HG02610 (cell line): ENCODE measurements at regions not wholly inside any gene's neighbourhood (a gene's known extent, or its start where the extent isn't known, plus 50 kb on each side); places are given as distances from the start of the nearest gene placed in this dataset.
"Not testable (repeated sequence)": the region's sequence is repeated elsewhere in the genome, so short reads cannot be mapped to it uniquely, and the experiment has no call there.

Source experiments
- ATAC-seq: cut with Tn5 transposase; IDR thresholded peaks from one replicate; pipeline ENCODE4 v1.9.1; 2021; ENCODE audit warnings: mild to moderate bottlenecking, moderate library complexity; ENCODE audit not compliant: unreplicated experiment

DNA sequence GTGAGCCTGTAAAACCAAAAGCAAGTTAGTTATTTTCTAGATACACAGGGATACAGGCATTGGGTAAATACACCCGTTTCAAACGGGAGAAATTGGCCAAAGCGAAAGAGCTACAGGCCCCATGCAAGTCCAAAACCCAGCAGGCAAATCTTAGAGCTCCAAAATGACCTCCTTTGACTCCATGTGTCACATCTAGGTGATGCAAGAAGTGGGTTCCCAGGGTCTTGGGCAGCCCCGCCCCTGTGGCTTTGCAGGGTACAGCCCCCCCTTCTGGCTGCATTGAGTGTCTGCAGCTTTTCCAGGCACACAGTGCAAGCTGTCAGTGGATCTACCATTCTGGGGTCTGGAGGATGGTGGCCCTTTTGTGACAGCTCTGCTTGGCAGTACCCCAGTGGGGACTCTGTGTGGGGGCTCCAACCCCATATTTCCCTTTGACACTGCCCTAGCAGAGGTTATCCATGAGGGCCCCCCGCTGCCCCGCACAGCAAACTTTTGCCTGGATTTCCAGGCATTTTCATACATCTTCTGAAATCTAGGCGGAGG is 1367.6 kb downstream of the CDH12 start:
- ATAC-seq = not testable (repeated sequence)

DNA sequence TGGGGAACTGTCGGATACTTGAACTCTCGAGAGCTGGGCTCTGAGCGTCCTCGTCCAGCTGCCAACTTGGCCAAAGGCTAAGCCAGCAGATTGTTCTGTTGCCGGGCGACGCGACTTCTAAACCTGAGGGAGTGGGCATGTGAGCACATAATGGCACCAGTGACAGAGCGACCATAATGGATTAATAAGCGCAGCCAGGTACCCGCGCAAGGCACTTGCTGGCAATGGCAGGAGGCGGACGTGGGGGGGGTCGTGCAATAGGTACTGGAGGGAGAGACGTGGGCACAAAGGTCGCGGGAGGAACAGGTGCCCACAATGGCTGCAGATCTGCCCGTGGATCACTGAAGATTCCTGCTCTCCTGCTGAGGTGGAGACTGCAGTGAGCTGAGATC is 1368.7 kb downstream of the CDH12 start:
- not testable (repeated sequence) for ATAC-seq

DNA sequence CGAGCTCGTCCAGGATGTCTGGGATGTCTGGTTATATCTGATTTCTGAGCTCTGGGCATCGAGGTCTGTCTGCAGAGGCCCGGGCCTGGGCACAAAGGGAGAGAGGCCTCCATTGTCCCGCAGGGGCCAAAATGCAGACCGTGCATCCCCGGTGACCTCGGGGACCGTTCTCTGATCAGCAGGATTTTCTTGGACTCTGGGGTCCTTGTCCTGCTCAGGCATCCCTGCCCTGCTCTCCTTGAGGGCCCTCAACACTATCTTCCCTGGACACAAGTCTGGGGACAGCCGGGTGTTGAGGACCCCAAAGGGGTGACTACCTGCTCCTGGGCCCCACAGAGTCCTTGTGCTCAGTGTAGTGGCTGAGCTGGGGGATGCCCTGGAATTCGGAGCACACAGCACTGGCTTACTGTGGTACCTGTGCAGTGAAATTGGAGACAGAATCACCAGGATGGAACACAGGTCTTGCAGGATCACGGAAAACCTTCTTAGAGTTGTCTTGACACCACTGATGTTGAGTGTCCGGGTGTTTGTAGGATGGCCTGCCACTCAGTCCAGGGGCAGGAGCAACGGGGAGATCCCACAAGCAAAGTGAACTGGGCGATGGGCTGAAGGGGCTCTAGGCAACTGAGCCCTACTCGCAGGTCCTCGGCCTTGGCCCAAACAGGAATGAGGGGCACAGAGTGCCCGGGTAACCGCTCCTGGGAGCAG is 1369.2 kb downstream of the CDH12 start:
- ATAC-seq = not testable (repeated sequence)

DNA sequence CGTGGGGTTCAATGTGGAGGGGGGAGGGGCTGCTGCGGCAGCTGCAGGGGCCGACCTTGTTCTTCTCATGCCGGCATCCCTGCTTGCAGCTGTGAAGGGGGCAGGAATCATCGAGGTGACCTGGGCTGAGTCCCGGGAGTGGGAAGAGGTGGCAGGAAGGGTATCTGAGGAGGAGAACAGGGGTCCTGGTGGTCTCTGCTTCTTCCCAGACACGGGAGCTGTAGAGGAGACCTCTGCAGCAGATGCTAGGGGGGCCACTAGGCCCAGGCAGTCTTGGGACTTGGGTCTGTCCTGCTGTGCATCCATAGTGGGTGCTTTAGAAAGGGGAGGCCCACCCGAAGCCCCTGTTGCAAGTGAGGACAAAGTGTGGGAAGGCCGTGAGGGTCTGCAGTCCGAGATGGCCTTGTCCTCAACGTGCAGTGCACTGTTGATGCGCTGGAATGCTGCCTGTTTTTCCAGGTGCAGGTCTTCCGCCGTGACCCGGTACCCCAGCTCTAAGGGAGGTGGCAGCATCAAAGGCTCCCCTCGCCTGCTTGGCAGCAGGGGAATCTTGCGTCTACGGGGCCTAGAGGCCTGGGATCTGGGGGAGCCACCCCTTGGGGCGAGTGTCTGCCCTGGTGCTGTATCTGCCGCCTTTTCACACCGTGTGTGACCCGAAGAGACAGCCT is 1370.0 kb downstream of the CDH12 start:
- not testable (repeated sequence) for ATAC-seq

DNA sequence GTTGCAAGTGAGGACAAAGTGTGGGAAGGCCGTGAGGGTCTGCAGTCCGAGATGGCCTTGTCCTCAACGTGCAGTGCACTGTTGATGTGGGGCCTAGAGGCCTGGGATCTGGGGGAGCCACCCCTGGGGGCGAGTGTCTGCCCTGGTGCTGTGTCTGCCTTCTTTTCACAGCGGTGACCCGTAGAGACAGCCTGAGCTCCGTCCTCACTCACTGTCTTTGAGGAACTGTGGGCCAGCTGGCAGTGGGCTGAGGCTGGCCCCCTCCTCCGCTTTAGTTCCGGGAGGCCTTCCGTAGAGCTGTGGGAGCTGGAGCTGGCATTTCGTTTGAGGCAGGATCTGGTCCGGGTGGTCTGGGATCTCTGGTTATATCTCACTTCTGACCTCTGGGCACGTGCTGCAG is 1370.6 kb downstream of the CDH12 start:
- not testable (repeated sequence) for ATAC-seq

DNA sequence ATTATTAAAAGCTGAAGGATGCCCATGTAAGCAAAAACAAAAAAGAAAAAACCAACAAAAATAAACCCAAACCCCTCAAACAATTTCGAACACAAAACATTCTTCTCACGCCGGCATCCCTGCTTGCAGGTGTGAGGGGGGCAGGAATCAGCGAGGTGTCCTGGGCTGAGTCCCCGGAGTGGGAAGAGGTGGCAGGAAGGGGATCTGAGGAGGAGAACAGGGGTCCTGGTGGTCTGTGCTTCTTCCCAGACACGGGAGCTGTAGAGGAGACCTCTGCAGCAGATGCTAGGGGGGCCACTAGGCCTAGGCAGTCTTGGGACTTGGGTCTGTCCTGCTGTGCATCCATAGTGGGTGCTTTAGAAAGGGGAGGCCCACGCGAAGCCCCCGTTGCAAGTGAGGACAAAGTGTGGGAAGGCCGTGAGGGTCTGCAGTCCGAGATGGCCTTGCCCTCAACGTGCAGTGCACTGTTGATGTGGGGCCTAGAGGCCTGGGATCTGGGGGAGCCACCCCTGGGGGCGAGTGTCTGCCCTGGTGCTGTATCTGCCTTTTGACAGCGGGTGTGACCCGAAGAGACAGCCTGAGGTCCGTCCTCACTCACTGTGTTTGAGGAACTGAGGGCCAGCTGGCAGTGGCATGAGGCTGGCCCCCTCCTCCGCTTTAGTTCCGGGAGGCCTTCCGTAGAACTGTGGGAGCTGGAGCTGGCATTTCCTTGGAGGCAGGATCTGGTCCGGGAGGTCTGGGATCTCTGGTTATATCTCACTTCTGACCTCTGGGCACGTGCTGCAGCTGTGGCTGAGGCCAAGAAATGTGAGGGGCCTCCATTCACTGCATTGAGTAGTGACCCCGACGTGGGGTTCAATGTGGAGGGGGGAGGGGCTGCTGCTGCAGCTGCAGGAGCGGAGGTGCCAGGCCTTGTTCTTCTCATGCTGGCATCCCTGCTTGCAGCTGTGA is 1371.5 kb downstream of the CDH12 start:
- ATAC-seq = not testable (repeated sequence)

DNA sequence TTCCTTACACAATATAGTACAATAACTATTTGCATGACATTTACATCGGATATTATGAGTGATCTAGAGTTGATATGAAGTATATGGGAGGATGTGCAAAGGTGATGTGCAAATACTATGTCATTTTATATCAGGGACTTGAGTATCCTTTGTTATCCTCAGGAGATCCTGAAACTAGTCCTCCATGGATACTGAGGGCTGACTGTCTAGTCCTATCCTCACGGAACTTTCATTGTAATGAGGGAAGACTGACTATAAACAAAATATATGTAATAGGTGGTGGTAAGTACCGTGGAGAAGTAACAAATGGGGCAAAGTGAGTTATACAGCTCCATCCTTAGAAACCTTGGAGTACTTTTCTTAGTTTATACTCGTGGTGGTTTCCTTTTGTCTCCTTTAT is 1373.1 kb downstream of the CDH12 start:
- not testable (repeated sequence) for ATAC-seq

DNA sequence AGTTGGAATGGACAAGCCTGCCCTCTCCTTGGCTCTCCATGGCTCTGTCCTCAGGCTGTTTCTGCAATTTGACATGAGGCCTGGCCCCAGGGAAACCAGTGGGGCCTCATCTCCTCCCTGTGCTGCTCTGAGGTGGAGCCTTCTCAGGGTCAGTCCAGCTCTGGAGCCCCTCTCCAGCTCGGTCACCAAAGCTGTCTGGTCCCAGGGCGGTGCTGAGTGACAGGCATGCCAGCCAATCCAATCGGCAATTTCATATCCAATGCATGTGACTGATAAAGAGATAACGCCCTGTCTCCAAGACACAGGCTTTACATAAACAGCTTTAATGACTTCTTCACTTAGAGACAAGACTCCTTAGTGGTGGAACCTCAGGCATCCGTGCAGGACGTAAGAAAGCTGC is 1379.2 kb downstream of the CDH12 start:
- not testable (repeated sequence) for ATAC-seq

DNA sequence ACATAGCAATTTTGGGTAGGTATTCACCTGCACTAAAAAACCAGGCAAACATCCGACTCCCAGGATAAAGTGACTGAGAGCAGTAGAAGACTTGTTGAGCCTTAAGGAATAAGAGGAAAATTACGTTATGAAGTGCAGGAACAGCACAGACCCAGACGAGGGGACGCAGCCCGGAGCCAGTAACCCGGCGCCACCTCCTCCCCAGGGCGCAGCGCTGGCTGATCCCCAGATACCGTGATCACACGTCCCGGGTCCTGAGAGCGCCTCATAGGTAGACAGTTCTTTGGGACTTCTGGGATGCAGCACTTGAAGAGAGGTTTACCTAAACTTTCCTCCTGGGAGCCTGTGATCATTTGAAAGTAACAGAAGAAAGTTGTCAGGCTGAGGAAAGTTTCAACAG is 1379.7 kb downstream of the CDH12 start:
- ATAC-seq = not testable (repeated sequence)

DNA sequence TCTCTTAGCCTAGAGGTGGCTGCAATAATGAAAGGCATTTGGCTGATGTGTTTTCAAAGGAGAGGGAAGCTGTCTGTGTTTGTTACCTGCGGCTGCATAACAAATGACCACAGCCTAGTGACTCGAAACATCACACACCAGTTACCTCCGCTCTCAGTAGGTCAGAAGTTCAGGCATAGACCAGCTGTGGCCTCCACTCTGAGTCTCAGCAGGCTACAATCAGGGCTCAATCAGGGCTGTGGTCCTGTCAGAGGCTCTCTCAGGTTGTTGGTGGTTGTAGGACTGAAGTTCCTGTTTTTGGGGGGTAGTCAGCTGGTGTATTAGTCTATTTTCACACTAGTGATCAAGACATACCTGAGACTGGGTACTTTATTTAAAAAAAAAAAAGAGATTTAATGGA is 1381.5 kb downstream of the CDH12 start:
- ATAC-seq = not testable (repeated sequence)

DNA sequence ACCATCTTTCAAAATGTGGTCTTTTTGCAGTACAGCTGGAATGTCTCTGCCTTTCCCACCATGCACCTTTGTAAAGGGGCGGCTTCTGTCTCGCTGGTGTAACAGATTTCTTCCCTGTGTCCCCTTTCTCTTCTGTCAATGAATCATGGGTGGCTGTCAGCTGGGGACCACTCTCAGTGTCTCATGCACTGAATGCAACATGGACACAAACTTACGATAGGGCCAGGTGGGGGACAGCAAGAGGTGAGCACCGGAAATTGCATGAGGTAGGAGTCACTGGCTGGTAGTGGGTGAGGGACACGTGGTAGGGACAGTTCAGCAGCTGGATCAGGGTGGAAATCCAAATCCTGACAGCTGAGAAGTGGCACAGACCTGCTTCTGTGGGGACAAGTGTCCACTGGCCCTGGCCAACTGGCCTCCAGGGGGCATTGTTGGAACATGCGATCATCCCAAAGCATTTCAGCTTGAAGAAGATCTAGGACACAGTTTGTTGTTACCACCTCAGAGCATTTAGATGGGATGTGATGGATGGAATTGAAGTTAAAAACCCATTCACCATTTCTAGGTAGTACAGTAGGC is 1383.5 kb downstream of the CDH12 start:
- ATAC-seq = not testable (repeated sequence)

DNA sequence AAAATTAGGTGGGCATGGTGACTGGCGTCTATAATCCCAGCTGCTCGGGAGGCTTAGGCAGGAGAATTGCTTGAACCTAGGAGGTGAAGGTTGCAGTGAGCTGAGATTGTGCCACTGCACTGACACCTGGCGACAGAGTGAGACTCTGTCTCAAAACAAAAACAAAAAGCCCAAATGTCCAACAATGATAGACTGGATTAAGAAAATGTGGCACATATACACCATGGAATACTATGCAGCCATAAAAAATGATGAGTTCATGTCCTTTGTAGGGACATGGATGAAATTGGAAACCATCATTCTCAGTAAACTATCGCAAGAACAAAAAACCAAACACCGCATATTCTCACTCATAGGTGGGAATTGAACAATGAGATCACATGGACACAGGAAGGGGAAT is 1385.6 kb downstream of the CDH12 start:
- not testable (repeated sequence) for ATAC-seq

DNA sequence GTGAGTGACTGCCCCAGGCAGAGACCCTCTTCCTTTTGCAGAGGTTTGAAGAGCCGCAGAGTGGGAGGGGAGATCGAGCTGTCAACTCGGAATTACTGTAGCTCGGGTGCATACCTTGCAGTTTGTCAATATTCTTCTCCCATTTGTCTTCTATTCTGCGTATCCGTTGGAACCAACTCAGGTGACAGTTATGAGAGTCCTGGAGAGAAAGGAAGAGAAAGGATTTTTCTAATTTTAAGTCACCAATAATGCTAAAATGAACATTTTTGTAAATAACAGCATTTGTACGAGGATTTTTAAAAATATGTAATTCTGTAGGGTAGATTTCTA is 1393.4 kb downstream of the CDH12 start:
- not testable (repeated sequence) for ATAC-seq

DNA sequence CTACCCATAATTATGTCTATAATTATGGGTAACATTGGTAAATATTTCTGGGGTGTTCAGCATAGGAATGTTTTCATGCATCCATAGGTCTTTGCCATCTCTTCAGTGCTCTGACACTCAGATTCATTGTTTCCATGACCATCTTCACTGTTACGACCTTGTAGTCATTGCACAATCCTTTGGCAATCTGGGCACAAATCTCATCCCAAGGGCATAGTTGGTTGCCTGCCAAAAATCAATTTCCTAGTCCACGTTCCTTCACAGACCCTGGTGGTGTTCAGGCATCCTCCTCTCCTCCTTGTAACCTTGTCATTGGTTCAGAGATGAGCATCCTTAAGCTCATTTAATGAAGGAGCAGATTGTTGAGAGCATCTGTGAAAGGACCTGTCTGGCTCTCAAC is 1400.7 kb downstream of the CDH12 start:
- ATAC-seq = no peak

DNA sequence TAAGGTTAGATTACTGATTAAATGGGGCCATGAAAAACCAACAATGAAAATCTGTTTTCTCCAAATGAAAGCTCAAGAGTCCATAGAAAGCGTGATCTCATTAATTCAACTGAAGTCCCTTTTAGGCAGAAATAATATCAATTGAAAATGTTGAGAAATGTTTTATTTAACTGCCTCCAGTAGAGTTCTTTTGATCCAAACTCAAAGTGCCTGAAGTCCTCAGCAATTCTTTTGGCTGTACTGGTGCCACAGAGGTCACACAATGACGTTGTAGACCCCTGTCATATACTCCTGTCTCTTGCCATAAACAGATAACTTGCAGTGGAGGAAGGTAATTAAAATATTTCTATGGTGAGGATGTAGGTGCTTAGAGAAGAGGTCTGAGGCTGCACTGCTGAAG is 1420.5 kb downstream of the CDH12 start:
- ATAC-seq = no peak

DNA sequence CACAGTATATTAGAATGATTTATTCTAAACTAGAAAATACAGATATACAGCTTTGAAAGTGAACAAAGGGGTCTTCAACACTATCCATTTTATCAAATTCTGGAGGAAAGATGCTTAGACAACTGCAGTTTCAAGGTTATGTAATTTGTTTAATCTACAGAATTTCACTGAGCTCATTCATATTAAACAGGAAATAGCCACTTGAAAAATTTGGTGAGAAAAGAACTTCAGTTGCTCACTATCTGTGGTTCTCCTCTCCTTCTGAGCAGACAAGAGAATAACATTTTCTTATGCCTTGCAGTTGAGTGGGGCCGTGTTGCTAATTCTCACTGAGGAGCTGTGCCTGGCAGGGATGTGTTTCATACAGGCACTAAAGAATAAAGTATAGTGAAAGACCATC is 1428.2 kb downstream of the CDH12 start:
- ATAC-seq = no peak

DNA sequence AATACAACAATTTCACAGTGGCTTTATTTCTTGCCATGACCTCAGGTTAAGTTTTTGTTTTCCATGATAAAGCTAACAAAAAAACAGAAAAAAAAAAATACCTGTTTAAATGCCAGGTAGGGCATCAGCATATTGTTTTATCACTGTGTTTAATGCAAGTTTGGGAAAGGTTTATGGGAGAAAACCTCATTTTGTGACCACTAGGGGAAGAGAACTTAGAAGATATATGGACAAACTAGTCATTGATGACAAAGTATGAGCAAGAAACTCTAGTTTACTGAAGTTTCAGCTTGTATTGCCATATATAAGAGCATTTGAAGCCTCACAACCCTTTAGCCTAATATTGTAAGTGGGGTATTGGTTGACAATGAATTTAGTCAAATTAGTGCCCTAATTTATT is 1431.4 kb upstream of the CDH18 start:
- ATAC-seq = no peak

DNA sequence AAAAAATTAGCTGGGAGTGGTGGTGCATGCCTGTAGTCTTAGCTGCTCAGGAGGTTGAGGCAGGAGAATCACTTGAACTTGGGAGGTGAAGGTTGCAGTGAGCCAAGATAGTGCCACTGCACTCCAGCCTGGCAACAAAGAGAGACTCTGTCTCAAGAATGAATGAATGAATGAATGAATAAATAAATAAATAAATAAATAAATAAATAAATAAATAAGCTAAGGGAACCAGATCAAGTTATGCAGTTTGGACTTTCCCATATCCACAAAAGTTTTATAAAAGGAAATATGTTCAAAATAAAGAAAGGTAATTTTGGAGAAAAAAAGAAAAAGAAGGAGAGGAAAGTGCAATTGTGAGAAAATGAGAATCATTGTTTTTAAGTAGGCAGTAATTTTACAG is 1414.1 kb upstream of the CDH18 start:
- ATAC-seq = not testable (repeated sequence)

DNA sequence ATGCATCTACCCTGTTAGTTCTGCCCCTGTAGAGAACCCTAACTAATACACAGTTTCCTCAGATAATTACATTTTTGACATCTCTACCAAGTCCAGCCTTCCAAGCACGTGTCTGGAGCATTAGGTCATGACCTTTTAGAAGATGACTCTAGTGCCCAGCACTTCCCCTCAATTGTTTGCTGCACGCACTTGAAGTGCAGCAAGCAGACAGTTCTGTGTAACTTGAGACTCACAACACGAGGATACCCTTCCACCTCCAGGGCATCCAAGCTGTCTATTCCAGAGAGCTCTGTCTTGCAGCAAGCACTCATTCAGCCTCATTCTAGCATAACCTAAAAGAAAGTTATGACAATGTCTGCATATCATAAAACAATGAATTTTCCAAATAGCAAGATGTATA is 1410.5 kb upstream of the CDH18 start:
- ATAC-seq = no peak

DNA sequence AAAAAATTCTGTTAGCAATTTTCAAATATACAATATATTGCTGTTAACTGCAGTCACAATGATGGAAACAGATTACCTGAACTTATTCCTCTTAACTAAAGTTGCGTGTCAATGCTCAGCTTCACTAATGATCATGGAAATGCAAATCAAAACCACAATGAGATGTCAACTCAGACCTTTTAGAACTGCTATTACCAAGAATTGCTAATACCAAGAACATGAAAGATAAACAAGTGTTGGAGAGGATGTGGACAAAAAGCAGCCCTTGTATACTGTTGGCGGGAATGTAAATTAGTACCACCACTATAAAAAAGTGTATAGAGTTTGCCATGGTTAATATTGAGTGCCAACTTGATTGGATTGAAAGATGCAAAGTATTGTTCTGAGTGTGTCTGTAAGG is 1409.7 kb upstream of the CDH18 start:
- peak; percentile 87 for ATAC-seq

DNA sequence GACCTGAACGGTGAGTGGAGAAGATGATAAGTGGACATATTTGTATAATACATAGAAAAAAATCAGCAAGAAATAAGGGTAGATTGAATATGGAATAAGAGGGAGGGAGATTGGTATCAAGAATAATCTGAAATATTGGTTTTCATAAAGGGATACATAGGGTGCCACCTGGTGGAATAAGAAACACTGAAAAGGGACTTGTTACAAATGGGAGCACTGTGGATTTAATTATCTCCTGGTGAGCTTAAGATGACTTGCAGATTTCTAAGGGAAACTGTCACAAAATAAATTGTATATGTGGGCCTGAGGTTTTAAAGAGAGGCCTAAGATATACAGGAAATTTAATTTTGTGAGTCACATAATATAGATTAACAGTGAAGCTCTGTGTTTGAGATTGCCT is 1403.5 kb upstream of the CDH18 start:
- no peak for ATAC-seq
